ENCODE measurements at regions not wholly inside any gene's neighbourhood (a gene's known extent, or its start where the extent isn't known, plus 50 kb on each side); places are given as distances from the start of the nearest gene placed in this dataset.

DNA sequence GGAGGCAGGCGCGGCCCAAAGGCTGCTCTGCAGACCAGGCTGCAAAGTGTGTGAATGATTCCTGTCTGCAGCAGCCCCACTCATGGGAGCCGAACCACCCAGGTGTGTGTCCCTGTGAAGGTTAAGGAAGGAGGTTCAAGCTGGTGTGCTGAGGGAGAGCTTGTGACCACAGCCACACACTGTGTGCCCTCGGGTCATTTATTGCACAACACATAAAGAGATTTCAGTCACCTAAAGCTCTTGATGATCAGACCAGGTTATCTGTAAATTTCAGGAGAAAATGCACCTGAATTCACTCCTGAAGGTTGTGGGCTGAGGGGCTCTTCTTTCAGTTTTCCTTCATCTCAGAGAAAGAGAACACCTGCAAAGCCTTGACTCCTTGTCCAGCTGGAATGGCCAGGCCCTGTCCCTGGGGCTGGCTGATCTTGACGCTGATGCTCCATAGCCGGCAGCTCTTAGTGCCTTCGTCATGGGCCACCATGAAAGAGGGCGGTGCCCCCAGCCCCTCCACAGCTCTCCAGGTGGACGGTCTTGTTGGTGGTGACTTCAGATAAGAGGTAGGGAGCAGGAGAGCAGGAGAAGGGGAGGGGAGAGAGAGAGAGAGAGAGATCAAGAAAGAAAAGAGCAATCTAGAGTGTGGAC, 110.8 kb upstream of the C1QTNF9B start:
- Histone ChIP-seq H3K4me3 (no peak overlapping the region), H3K27ac (no peak overlapping the region)
- DNase-seq (ENCODE audit: low spot score): no peak
- TF ChIP-seq, protein P1, sequence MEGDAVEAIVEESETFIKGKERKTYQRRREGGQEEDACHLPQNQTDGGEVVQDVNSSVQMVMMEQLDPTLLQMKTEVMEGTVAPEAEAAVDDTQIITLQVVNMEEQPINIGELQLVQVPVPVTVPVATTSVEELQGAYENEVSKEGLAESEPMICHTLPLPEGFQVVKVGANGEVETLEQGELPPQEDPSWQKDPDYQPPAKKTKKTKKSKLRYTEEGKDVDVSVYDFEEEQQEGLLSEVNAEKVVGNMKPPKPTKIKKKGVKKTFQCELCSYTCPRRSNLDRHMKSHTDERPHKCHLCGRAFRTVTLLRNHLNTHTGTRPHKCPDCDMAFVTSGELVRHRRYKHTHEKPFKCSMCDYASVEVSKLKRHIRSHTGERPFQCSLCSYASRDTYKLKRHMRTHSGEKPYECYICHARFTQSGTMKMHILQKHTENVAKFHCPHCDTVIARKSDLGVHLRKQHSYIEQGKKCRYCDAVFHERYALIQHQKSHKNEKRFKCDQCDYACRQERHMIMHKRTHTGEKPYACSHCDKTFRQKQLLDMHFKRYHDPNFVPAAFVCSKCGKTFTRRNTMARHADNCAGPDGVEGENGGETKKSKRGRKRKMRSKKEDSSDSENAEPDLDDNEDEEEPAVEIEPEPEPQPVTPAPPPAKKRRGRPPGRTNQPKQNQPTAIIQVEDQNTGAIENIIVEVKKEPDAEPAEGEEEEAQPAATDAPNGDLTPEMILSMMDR (IDR thresholded peaks at IDR 0.05): no peak

DNA sequence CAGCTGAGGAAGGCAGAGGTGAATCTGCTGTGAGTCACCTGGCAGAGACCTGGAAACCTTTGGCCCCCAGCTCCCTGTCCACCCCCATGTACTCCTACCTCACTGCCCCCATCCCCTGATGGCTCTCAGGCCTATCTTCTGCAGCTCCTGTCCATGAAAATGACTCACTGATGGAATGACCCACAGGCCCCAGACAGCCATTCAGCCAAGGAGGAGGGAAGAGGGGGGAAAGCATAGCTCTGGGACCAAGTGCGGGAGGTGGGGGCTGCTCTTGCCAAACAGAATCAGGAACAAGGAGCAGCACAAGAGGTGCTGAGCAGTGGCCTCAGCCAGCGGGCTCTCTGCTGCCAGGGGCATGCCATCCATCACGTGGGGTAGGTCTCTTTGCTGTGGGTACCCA, 111.4 kb upstream of the C1QTNF9B start:
- no peak overlapping the region for H3K27ac ChIP-seq
- no peak overlapping the region for H3K4me3 ChIP-seq
- TF ChIP-seq, protein P1 (IDR thresholded peaks at IDR 0.05): no peak
- DNase-seq (ENCODE audit: low spot score): no peak

DNA sequence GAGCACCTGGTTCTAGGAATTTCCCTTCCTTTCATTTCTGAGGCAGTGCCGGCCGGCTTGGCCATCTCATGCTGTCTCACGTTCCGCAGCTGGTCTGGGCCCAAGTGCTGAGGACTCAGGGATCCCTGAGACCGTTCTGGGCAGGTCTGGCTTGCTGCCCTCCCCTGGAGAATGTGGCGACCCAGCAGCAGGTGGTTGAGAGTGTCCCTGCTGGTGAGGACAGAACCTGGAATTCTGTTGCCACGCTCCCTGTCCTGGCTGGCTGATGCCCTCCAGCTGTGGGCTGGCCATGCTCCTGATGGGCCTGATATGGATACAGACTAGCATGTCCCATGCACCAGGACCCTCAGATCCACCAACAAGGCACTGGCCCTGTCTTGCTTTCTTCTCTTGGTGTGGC, 114.0 kb upstream of the C1QTNF9B start:
- Histone ChIP-seq H3K27ac (no peak overlapping the region), H3K4me3 (no peak overlapping the region)
- no peak for DNase-seq (ENCODE audit: low spot score)
- TF ChIP-seq, protein P1 (IDR thresholded peaks at IDR 0.05): no peak

DNA sequence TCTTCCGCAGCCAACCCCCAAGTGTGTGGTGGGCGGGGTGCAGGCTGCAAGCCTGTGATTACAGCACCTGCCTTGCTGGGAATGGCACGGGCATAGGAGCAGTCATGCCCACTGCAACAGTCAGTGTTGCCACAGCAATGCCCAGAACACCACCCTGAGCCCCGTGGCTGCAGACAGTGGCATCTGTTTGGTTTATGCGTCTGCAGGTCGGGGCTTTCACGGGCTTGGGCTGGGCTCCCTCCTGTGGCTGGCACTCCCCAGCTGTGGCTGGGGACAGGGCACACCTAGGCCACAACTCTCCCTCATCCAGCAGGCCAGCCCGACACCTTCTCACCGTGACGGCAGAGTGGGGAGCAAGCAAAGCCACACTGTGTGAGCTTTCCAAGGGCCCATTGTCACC, 115.3 kb upstream of the C1QTNF9B start:
- DNase-seq (ENCODE audit: low spot score): no peak

DNA sequence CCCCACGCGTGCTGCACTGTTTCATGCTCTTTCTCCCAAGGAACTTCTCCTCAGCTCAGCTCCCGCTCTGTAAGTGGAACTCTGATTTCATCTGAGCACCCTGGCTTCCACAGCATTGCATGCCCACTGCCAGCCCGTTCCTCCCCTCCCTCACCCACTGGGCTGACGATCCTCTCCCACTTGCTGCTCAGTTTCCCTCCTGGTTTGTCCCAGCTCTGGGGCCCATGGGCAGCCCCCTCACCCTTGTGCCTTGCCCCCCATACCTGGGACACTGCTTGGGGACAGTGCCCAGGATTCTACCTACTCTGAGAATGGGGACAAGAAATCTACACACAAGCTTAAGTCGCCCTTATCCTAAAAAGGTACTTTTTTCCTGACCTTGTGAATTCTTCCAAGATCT, 115.9 kb upstream of the C1QTNF9B start:
- TF ChIP-seq, protein P1 (IDR thresholded peaks at IDR 0.05): no peak
- no peak overlapping the region for H3K27ac ChIP-seq
- no peak for DNase-seq (ENCODE audit: low spot score)
- H3K4me3 ChIP-seq: no peak overlapping the region

More for the DNA sequence above, 115.3 kb upstream of the C1QTNF9B start:
- H3K27ac ChIP-seq: no peak overlapping the region
- no peak overlapping the region for H3K4me3 ChIP-seq
- TF ChIP-seq, protein P1 (IDR thresholded peaks at IDR 0.05): no peak

DNA sequence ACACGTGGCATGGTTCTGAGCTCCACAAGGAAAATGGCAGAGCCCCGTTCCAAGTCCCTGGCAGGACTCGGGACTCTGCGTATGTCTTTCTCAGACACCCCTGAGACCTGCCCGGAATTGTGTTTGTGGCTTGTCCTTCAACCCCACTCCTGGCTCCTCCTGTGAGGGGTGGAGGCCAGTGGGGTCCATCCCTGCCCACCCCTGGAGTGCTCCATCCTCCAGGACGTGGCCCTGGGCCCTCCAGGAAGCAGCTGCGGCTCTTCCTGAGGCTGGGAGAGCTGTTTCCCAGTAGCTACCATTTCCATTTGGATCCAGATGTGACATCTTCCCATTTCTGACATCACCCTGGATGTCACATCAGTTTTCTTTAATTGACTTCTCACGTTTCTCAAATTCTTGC, 118.7 kb upstream of the C1QTNF9B start:
- DNase-seq (ENCODE audit: low spot score): no peak
- TF ChIP-seq, protein P1 (IDR thresholded peaks at IDR 0.05): no peak
- Histone ChIP-seq H3K27ac (no peak overlapping the region), H3K4me3 (no peak overlapping the region)

DNA sequence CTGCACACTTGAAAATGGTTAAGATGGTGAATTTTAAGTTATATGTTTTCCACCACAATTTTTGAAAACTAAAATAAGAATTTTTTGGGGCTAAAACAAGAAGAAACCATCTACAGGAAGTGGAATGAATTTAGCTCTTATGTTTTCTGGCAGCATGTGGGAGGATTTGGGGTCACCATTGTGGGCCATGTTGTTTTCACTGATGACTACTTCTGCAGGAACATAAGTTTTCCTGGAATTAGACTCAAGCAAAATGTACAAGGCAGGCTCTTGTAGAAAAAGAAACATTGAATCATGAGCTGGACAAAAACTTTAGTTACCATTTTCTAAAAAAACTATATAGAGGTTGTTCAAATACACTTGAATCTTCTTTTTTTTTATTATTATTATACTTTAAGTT, 125.3 kb upstream of the C1QTNF9B start:
- H3K27ac ChIP-seq: no peak overlapping the region
- H3K4me3 ChIP-seq: no peak overlapping the region
- DNase-seq (ENCODE audit: low spot score): no peak
- TF ChIP-seq, protein P1 (IDR thresholded peaks at IDR 0.05): no peak
